ENCODE measurements at regions not wholly inside any gene's neighbourhood (a gene's known extent, or its start where the extent isn't known, plus 50 kb on each side); places are given as distances from the start of the nearest gene placed in this dataset.

DNA sequence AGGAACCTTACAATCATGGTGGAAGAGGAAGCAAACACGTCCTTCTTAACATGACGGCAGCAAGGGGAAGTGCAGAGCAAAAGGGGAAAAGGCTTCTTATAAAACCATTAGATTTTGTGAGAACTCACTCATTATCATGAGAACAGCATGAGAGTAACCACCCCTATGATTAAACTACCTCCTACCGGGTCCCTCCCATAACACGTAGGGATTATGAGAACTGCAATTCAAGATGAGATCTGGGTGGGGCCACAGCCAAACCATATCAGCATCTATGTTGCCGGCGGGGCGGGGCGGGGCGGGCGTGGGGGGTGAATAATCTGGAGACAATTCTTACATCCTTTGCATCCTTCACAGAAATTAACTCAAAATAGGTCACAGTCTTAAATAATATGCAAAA is 58.8 kb upstream of the GFPT2 start:
- DNase-seq: no peak
- in situ Hi-C loops (cut with MboI; ENCODE audit: low pct_unique_long_range_greater_than_20kb, low sequenced_read_pairs): no loop called here

DNA sequence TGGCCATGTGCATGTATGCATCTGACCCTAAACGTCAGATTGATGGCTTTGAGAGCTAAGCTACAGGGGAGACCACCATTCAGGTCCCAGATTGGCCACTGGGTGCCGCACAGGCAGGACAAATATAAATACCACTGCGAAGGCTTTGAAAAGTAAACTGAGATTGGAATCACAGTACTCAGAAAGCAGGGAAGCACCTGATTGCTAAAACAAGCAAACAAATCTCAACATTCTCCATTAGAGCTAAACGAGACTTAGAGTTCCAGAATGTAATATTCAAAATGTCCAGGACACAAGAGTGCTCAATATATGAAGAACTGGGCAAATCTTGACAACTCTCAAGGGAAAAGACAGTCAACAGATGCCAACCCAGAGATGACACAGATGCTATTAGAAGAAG is 61.0 kb upstream of the GFPT2 start:
- in situ Hi-C loops (cut with MboI; ENCODE audit: low pct_unique_long_range_greater_than_20kb, low sequenced_read_pairs): no loop called here
- no peak for DNase-seq

DNA sequence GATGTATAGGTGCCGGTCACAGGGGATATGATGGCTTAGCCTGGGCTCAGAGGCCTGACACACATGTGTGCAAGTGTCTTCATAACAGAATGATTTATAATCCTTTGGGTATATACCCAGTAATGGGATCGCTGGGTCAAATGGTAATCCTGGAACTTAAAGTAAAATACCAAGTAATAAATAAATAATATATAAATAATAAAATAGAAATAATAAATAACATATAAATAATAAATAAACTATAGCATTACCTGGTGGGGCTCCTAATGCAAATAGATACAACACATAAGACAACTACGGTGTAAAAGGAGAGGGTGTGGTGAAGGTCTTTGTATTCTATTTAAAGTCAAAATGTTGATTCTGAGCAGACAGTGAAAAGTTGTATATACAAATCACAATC is 68.5 kb upstream of the GFPT2 start:
- in situ Hi-C loops (cut with MboI; ENCODE audit: low pct_unique_long_range_greater_than_20kb, low sequenced_read_pairs): no loop called here
- DNase-seq: no peak

DNA sequence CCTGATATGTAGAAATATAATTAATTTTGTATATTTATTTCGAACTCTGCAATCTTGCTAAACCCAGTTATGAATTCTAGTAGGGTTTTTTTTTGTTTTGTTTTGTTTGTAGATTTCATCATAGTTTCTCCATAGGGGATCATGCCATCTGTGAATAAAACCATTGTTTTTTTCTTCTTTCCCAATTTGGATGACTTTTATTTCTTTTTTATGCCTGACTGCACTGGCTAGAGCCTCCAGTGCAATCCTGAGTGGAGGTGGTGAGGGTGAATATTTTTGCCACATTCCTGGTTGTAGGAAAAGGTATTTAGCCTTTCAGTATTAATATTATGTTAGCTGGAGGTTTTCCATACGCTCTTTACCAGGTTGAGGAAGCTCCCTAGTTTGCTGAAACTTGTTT is 70.0 kb upstream of the GFPT2 start:
- in situ Hi-C loops (cut with MboI; ENCODE audit: low pct_unique_long_range_greater_than_20kb, low sequenced_read_pairs): no loop called here
- no peak for DNase-seq

DNA sequence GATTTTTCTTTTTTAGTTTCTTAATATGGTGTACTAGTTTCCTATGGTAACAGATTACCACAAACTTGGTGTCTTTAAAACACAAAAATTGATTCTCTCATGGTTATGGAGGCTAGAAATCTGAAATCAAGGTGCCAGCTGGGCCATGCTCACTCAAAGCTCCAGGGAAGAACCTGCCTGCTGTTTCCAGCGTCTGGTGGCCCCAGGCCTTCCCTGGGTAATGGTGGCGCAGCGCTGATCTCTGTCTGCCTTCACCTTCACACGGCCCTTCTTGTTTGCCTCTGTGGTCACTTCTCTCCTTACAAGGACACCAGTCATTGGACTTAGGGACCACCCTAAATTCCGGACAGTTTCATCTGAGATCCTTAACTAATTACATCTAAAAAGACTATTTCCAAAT is 70.5 kb upstream of the GFPT2 start:
- in situ Hi-C loops (cut with MboI; ENCODE audit: low pct_unique_long_range_greater_than_20kb, low sequenced_read_pairs): no loop called here
- DNase-seq: no peak

DNA sequence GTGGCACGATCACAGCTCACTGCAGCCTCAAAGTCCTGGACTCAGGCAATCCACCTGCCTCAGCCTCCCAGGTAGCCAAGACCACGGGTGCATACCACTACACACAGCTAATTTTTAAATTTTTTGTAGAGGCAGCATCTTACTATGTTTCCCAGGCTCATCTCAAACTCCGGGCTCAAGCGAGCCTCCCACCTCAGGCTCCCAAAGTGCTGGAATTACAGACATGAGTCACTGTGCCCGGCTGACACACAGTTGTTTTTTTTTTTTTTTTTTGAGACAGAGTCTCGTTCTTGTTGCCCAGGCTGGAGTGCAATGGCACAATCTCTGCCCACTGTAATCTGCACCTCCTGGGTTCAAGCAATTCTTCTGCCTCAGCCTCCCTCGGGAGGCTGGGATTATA is 70.1 kb upstream of the CNOT6 start:
- no peak for DNase-seq
- in situ Hi-C loops (cut with MboI; ENCODE audit: low pct_unique_long_range_greater_than_20kb, low sequenced_read_pairs): no loop called here

DNA sequence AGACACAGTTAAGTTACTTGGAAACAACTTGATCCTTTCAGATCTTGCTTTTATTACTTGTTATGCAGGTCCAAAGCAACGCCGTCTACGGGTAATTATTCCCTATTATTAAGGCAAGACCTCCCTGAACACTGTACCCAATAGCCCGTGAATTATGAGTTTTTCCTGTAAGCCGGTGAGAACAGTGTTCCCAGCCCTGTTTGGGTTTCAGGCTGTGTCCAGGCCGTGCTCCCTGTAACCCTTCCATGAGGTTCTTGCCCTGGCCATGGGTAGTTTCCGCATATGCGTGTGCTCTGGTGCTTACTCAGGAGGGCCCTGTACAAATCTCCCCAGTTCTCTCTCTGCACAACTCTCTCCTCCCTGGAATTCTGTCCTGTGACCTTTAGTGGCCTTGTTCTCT is 65.6 kb upstream of the CNOT6 start:
- in situ Hi-C loops (cut with MboI; ENCODE audit: low pct_unique_long_range_greater_than_20kb, low sequenced_read_pairs): no loop called here
- DNase-seq: no peak

DNA sequence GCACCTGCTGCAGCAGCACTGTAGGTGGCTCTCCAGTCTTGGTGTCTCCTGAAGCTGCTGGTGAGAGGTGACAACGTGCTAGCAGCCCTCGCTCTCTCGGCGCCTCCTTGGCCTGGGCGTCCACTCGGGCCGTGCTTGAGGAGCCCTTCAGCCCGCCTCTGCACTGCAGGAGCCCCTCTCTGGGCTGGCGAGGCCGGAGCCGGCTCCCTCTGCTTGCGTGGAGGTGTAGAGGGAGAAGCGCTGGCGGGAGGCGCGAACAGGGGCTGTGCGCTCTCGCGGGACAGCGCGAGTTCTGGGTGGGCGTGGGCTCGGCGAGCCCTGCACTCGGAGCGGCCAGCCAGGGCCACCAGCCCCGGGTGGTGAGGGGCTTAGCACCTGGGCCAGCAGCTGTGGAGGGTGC is 62.2 kb upstream of the CNOT6 start:
- no peak for DNase-seq
- in situ Hi-C loops (cut with MboI; ENCODE audit: low pct_unique_long_range_greater_than_20kb, low sequenced_read_pairs): no loop called here

DNA sequence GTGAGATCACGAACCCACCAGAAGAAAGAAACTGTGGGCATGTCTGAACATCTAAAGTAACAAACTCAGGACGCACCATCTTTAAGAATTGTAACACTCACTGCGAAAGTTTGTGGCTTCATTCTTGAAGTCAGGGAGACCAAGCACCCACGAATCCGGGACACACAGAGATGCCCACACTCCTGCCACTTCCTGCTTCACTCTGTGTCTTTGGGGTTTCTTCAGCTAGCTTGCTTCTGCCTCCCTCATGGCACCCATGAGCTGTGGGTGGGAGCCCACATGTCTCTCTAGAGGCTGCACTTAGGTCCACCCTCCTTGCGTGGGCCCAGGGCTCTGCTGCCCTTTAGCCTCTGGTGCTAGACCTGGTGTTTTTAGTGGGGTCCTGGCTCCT is 61.2 kb upstream of the CNOT6 start:
- DNase-seq: no peak
- in situ Hi-C loops (cut with MboI; ENCODE audit: low pct_unique_long_range_greater_than_20kb, low sequenced_read_pairs): no loop called here

DNA sequence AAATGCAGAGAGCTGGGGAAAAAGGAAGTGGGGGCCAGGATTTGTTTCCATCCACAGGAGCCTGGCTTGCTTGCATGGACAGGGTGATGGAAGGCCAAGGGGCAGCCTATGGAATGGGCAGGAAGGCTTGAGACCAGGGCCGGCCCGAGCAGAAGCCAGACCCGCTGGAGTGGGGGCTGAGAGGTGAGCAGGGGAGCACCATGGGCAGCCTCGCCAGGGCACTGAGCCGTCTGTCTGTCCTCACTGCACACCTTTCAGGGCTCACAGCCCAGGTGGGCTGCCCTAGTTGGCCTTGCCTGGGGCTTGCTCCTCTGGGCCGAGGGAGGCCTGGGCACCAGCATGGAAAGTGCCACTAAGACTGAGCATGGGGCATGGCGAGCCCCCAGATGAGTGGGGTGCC is 58.6 kb upstream of the CNOT6 start:
- in situ Hi-C loops (cut with MboI; ENCODE audit: low pct_unique_long_range_greater_than_20kb, low sequenced_read_pairs): no loop called here
- no peak for DNase-seq

DNA sequence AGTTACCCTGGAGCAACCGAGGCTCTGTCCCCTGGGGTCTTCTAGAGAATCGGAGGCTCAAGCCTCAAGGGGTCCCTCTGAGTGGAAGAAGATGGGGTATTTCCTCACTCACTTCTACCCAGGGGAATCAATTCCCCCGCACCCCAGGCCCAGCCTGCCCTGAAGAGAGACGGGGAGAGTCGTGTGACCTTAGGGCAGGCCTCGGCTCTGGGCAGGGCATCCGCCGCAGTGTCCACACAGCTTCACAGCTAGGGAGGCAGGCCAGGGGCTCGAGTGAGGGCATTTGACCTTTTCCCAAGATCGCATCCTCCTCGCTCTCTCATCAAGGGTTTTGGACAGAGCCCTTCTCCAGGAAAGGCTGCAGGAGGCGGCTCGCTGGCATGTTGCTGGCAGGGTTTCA is 57.9 kb upstream of the CNOT6 start:
- in situ Hi-C loops (cut with MboI; ENCODE audit: low pct_unique_long_range_greater_than_20kb, low sequenced_read_pairs): no loop called here
- no peak for DNase-seq

DNA sequence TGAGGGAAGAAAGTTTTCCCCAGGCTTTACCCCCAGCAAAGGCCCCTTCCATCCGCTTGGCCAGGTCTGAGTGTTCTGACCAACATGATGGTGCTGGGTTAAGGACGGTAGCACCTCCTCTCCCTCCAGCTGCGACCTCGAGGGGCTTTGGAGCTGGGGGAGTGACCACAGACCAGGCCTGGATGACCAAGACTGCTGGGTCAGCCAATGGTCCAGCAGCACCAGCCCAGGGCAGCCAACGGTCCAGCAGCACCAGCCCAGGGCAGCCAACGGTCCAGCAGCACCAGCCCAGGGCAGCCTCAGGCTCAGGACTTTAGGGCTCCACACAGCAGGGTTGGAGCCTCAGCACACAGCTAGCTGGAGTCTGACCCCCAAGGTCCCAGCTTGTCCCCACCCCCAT is 57.2 kb upstream of the CNOT6 start:
- in situ Hi-C loops (cut with MboI; ENCODE audit: low pct_unique_long_range_greater_than_20kb, low sequenced_read_pairs): no loop called here
- no peak for DNase-seq

DNA sequence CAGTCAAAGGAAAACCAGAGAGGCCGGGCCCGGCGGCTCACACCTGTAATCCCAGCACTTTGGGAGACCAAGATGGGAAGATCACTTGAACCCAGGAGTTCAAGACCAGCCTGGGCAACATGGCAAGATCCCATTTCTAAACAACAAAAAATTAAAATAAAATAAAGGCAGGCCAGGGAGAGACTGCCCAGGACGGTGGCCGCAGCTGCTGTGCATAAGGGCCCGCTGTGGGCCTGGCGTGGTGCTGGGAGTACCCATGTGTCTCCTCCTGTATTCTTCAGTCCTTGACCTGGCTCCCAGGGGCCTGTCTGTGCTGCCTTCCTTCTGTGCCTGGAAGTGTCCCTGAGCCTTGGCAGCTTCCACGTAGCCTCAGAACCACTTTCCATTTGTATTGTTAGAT is 56.8 kb upstream of the CNOT6 start:
- in situ Hi-C loops (cut with MboI; ENCODE audit: low pct_unique_long_range_greater_than_20kb, low sequenced_read_pairs): no loop called here
- DNase-seq: no peak

DNA sequence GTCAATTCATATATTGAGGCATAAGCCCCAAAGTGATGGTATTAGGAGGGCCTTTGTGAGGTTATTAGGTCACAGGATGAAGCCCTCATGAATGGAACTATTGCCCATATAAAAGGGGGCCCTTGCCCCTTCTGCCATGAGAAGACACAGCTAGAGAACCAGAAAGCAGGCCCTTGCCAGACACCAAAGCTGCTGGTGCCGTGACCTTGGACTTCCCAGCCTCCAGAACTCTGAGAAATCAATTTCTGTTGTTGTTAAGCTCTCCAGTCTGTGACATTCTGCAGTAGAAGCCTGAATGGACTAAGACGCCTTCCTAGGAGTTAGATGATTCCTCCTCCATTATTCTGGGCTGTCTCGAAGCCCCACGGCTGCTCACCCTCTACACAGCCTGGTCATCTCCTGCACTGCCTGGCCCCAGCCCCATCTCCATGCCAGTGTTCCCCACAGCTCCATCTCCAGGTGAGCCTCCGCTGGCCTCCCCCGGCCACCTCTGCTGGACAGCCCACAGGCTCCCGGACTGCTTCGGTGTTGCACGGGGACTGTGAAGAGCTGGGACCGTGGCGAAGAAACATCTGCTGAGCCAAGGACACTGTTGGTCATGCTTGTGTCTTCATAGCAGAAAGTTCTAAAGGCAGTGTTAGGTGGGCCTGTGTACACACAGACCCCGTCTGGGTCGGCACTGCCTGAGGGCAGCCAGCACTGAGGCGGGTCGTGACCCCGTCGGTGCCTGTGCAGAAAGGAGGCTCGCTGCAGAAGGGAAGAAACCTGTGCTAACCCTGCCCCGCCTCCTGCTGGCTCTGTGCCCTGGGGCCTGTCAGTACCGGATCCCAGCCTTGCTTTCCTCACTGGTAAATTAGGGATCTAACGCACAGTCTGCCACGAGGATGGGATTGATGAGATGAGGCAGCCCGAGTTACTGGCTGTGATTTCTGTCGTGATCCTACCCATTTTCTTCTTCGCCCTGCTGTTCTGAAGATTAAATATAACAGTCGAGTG is 55.1 kb upstream of the CNOT6 start:
- in situ Hi-C loops (cut with MboI; ENCODE audit: low pct_unique_long_range_greater_than_20kb, low sequenced_read_pairs): no loop called here
- DNase-seq: no peak

DNA sequence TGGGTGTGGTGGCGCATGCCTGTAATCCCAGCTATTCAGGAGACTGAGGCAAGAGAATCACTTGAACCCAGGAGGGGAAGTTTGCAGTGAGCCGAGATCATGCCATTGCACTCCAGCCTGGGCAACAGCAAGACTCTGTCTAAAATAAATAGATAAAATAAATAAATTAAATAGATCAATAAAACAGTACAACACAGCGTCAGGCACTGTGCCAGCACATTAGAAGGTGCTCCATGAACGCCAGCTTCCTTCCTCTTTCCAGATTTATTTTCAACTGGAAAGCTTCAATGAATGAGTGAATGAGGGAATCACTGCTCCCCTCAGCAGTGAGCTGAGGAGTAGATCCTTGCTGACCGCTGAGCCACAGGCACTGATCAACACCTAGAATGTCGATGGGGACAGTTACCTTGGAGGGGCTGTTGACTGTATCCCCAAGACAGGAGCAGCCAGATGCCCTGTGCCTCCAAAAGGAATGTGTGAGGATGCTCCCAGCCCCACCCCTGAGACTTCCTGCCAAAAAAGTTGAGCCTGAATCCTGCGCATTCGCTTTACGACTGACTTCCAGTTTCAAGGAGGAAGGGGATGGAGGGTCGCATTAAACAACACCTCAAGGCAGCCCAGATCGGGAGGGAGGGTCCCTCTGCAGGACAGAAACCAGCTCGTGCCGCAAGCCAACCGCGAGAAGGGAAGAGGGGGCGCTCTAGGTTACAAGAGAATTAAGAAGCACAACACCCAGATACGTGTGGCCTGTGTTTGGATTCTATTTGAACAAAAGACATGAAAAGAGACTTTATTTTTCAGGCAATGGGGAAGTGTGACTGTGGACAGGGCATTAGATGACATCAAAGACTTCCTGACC is 54.0 kb upstream of the CNOT6 start:
- peak; percentile 7 for DNase-seq
- in situ Hi-C loops (cut with MboI; ENCODE audit: low pct_unique_long_range_greater_than_20kb, low sequenced_read_pairs): no loop called here

DNA sequence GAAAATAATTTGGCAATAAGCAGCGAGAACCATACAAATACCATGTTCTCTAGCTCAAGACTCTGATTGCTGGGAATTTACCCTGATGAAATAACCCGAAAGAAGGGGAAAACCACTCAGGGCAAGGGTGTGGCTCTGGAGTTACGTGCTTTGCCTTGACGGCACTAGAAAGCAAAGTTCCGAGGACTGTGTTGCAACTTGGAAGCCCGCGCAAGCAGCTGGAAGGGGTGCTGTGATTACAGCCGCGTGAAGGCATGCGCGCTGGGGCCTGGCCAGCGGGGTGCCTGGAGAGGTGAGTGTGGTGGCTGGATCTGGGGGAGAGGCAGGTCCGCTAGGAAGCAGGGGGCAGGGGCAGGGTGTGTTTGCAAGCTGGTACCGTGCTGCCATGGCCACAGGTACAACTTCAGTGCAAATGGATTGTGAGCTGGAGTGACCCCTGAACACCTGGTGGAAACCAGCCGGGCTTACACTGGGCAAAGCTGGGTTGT is 52.6 kb upstream of the CNOT6 start:
- no peak for DNase-seq

More for the DNA sequence above, 52.6 kb upstream of the CNOT6 start:
- in situ Hi-C loops (cut with MboI; ENCODE audit: low pct_unique_long_range_greater_than_20kb, low sequenced_read_pairs): no loop called here

All from KBM-7 (cell line).